ENCODE measurements at regions not wholly inside any gene's neighbourhood (a gene's known extent, or its start where the extent isn't known, plus 50 kb on each side); places are given as distances from the start of the nearest gene placed in this dataset.
"Not testable (repeated sequence)": the region's sequence is repeated elsewhere in the genome, so short reads cannot be mapped to it uniquely, and the experiment has no call there.

DNA sequence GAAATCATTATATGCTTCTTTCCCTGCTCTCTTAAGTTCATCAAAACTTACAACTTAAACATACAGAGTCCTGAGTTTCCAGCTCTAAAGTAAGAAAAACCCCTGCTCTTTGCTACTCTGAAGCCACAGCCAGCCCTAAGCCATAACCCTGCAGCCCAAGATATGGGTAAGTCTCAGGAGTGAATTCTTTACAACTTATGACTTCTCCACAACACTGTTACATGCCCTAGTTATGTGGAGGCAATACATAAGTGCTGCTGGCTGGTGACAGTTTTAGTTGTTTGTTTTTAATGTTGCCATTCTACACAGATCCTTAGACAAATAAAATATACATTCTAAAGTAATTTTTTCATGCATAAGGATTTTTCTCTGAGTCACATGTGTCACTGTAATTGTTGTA lies 100.2 kb downstream of the FBXO8 start:
- DNase-seq (ENCODE audit: low read depth) = no peak

DNA sequence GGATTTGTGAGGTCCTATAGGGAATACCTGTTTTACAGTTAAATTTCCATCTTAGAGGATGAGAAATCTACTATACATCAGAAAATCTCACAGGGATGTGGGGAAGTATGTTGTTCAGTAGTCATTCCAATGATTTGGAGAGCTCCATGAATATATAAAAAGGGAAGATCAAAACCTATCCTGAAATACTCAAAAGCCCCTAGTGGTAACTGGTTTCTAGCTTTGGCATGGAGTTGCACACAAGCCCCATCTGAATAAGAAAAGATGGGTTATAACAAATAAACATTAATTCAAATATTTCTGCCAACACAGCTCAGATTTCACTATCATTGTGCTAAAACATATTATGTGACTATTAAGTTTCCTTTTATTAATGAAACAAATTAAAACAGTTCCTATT lies 101.6 kb downstream of the FBXO8 start:
- DNase-seq (ENCODE audit: low read depth) = no peak

- DNase-seq (ENCODE audit: low read depth) = no peak
Measured at GRCh38 chr4:174177536-174177935, 105.9 kb downstream of the FBXO8 start.

GRCh38 chr4:174175836-174176235 lies 107.6 kb downstream of the FBXO8 start:
- not testable (repeated sequence) for DNase-seq (ENCODE audit: low read depth)

- DNase-seq (ENCODE audit: low read depth) = no peak
Measured at GRCh38 chr4:174173360-174173759, 110.1 kb downstream of the FBXO8 start.

- no peak for DNase-seq (ENCODE audit: low read depth)
Measured at GRCh38 chr4:174172274-174172673, 111.2 kb downstream of the FBXO8 start.

DNA sequence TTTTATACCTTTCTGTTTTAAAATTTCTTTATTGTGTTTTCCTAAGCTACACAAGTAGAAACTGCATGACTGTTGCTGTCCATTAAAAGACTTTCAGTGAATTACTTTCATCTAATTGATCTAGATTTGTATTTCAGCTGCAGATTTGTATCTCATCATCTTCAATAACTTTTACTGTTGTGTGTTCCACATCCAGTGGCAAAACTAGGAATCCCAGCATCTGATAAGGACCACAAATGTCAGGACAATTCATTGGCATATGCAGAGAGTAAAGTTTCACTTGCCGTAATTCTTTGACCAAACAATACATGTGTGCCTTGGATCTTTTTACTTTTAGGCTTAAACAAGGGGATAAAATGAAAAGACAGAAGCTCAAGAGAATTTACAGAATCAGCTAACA lies 112.6 kb downstream of the FBXO8 start:
- DNase-seq (ENCODE audit: low read depth) = no peak

- no peak for DNase-seq (ENCODE audit: low read depth)
Measured at GRCh38 chr4:174170091-174170490, 113.4 kb downstream of the FBXO8 start.

GRCh38 chr4:174157106-174157607 lies 126.3 kb downstream of the FBXO8 start:
- no peak for DNase-seq (ENCODE audit: low read depth)

- DNase-seq (ENCODE audit: low read depth) = no peak
Measured at GRCh38 chr4:174156239-174156826, 127.1 kb downstream of the FBXO8 start.

DNA sequence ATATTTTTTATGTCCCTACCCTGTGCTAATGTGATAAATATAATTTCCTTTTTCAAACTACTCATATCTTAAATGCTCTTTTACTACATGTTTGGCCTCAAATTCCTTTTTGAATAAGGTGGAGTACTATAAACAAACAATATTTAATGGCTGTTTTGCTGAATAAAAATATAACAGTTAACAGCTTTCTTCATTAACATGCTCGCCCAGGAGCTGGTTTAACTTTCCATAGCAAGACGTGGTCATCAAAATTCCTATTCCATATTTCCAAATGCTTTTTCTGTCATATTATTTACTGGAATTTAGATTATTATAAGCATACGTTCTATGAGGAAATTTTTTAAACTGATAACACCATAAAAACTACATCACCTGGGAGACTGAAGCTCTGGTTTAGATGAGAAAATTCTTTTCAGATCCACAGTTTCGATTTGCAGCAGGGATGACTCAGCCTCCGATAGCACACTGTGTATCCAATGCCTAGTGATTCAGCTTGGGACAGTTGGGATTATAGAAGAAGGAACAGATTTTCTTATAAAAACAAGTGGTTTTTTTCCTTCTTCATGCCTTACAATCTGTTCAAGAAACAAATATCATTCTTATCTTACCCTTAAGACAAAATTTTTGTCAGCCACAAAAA lies 129.1 kb downstream of the FBXO8 start:
- peak; percentile 36 for DNase-seq (ENCODE audit: low read depth)

DNA sequence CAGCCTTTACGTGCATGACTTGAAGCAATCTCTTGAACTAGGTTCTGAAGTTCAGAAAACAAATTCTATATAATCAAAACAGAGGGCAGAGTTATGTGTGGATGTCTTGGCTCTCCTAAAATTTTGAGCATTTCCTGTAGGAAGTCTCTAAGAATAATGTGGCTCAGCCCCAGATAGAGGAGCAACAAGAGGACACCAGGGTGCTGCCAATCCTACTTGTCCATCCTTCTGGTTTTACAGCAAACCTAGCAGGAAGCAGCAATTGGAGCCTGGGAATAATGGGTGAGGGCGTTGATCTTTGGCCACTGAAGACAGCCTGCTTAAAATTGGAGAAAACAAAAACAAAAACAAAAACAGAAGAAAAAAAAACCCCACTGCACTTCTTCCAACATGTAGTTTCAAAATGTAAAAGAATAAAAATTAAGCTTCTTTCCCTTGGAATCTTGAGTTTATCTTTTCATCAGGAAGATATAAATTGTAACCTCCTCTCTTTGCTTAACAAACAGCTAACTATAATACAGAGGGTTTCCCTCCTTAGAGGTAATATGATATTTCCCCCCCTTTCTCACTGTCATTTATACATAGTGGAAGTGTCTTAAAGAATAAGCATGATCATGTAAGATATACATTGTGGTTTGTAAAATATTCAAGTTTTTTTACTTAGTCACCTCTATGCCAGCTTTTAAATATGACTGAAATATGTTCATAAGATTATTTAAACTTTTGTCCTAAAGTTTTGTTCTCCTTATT lies 130.6 kb downstream of the FBXO8 start:
- DNase-seq (ENCODE audit: low read depth) = no peak

- no peak for DNase-seq (ENCODE audit: low read depth)
Measured at GRCh38 chr4:174147863-174148262, 135.6 kb downstream of the FBXO8 start.

DNA sequence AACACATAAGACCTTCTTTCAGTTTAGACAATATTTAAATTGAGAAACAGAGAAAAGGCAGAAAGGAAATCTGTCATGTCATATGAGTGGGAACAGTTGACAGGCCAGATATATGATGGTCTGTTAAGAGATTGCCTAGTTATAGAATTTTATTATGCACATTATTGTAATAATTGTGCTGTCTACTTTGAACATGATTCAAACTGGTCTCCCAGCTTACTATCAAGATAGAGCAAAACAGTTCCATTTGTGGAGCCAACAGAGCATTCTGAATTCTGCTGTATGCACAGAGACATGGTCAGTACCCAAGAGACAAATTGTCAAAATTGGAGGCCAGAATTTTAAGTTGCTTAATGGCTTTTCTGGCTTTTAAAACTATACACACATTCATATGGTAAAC lies 139.4 kb downstream of the FBXO8 start:
- no peak for DNase-seq (ENCODE audit: low read depth)

GRCh38 chr4:174141876-174142275 lies 141.6 kb downstream of the FBXO8 start:
- no peak for DNase-seq (ENCODE audit: low read depth)

DNA sequence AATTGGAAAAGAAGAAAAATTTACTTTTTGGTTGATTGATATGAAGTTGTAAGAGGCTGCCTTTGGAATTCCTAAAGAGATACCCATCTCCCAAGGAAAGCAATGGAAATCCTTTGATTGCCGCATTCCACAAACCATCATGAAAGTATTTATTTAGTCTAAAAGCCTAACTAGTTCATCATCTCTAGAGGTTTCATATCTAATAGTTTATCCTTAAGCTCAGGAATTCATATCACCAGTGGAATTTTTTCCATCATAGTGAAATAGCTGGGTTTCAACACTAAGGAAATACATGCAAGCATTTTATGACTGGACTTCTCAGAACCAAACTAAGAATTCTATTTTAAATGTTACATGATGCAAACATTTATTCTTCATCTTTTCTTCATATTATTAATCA lies 144.9 kb downstream of the FBXO8 start:
- no peak for DNase-seq (ENCODE audit: low read depth)

GRCh38 chr4:174137698-174138097 lies 145.8 kb downstream of the FBXO8 start:
- DNase-seq (ENCODE audit: low read depth) = no peak

GRCh38 chr4:174135936-174136406 lies 147.5 kb downstream of the FBXO8 start:
- DNase-seq (ENCODE audit: low read depth) = no peak

DNA sequence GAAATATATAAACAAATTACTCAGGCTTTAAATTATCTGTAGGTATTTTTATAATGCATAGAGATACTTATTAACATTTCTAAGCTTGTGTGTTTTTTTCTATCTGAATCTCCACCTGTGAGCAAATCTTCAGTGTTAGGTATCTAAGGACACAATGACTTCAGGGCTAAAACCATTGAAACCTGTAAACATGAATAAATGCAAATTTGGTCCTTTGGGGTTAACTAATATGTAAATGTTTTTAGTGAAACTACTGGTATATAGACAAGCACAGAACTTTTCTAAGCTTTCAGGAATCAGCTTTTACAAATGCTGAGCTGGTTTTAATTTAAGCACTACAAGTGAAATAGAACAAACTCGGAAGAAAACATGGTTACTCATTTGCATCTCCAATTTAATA lies 147.9 kb downstream of the FBXO8 start:
- DNase-seq (ENCODE audit: low read depth) = no peak

DNA sequence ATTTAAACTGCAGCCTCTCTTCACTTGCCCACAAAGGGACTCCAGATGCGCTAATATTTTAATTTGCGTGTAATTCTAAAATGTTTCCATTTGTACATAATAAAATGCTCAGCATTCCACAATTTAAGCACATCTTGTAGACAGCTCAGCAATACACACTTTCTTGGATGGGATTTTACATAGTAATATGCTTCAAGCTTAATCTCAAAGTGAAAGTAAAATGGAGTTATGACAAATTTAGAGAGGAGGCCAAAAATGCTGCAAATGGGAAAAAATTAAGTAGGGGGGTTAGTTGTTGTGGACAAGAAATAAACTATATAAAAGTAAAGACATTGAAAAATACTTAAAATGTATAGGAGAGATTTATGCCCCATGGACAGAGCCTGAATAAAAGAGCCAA lies 149.1 kb downstream of the FBXO8 start:
- DNase-seq (ENCODE audit: low read depth) = no peak

DNA sequence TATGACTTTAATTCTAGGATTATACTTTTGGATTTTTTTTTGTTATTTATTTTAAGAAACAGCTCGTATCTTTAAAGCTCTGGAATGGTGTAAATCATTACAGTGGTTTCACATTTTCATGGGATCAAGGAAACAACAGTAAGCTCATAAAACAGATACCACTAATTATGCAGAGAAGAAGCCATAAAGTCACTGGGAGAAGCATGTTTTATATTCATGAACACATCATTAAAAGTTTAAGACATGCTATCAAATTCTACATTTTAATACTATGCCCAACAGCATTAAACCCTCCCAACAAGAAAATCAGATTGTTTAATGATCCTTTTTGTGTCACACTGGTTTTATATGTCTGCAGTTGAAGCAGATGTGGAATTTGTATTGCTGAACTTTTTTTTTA lies 149.9 kb downstream of the FBXO8 start:
- DNase-seq (ENCODE audit: low read depth) = no peak

DNA sequence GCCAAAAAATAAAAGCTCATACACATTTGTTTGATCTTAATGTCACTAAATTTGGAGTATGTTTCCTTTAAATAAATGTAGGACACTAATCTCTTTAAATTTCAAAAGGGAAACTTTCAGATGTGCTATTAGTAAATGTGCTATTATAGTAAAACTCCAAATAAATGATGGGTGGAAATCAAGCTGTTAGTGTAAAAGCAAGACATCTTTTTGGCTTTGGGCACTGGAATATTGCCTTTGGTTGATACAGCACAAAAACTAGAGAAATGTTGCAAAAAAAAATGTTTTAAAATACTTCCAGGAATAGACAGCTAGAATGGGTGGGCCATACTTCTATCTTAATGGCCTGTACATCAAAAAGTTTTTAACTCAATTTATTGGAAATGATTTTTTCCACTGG lies 151.6 kb downstream of the FBXO8 start:
- no peak for DNase-seq (ENCODE audit: low read depth)

GRCh38 chr4:174122705-174123104 lies 160.8 kb downstream of the FBXO8 start:
- no peak for DNase-seq (ENCODE audit: low read depth)

All from HS-27A (cell line).